Endothelial cell (in vitro differentiated cells): ENCODE measurements at regions not wholly inside any gene's neighbourhood (a gene's known extent, or its start where the extent isn't known, plus 50 kb on each side); places are given as distances from the start of the nearest gene placed in this dataset.

Experiments
- DNase-seq: peaks from one replicate; pipeline ENCODE4 v3.0.0; 2021; ENCODE audit warnings: low spot score
- H3K27ac Mint-ChIP-seq: one replicate; pipeline ENCODE4 v1.8.0; 2021; ENCODE audit warnings: mixed read lengths, inconsistent platforms; ENCODE audit not compliant: unreplicated experiment
- H3K27me3 Mint-ChIP-seq: one replicate; pipeline ENCODE4 v1.8.0; 2021; ENCODE audit warnings: mild to moderate bottlenecking, moderate library complexity, mixed read lengths, inconsistent platforms; ENCODE audit not compliant: unreplicated experiment
- H3K36me3 Mint-ChIP-seq: one replicate; pipeline ENCODE4 v1.8.0; 2021; ENCODE audit warnings: mild to moderate bottlenecking, low read depth, mixed read lengths, inconsistent platforms; ENCODE audit not compliant: unreplicated experiment
- H3K4me1 Mint-ChIP-seq: one replicate; pipeline ENCODE4 v1.8.0; 2021; ENCODE audit warnings: mild to moderate bottlenecking, mixed read lengths, inconsistent platforms; ENCODE audit not compliant: unreplicated experiment
- H3K4me3 Mint-ChIP-seq: one replicate; pipeline ENCODE4 v1.8.0; 2021; ENCODE audit warnings: mild to moderate bottlenecking, mixed read lengths, inconsistent platforms; ENCODE audit not compliant: unreplicated experiment
- H3K9me3 Mint-ChIP-seq: one replicate; pipeline ENCODE4 v1.8.0; 2021; ENCODE audit warnings: mixed read lengths, inconsistent platforms; ENCODE audit not compliant: unreplicated experiment
- CTCF ChIP-seq: fragments of 200-600 bp; sonication (generic); IDR thresholded peaks from one replicate; pipeline ENCODE4 v1.5.0; 2021; ENCODE audit warnings: antibody characterized with exemption; ENCODE audit not compliant: unreplicated experiment

GRCh38 chr5:17888155-17888554 is 253.9 kb downstream of the TAF11L14 start:
- Mint-ChIP-seq H3K27me3 (peaks cover 1% of the 10 kb centered on the region), H3K27ac (no peak overlapping the region), H3K4me3 (no peak overlapping the region), H3K36me3 (no peaks in the 10 kb centered on the region), H3K9me3 (no peaks in the 10 kb centered on the region), H3K4me1 (no peaks in the 10 kb centered on the region)
- TF ChIP-seq CTCF = no peak
- no peak for DNase-seq

GRCh38 chr5:17890501-17890900 is 256.2 kb downstream of the TAF11L14 start:
- H3K4me3 Mint-ChIP-seq = no peak overlapping the region
- H3K27me3 Mint-ChIP-seq = peaks cover 1% of the 10 kb centered on the region
- H3K9me3 Mint-ChIP-seq = no peaks in the 10 kb centered on the region
- no peaks in the 10 kb centered on the region for H3K4me1 Mint-ChIP-seq
- H3K36me3 Mint-ChIP-seq = no peaks in the 10 kb centered on the region
- no peak for DNase-seq
- H3K27ac Mint-ChIP-seq = no peak overlapping the region
- no peak for TF ChIP-seq CTCF

- no peak for DNase-seq
- Mint-ChIP-seq H3K4me1 (no peaks in the 10 kb centered on the region), H3K27ac (no peak overlapping the region), H3K36me3 (no peaks in the 10 kb centered on the region), H3K4me3 (no peak overlapping the region), H3K27me3 (peaks cover 1% of the 10 kb centered on the region), H3K9me3 (no peaks in the 10 kb centered on the region)
- no peak for TF ChIP-seq CTCF
Measured at GRCh38 chr5:17891881-17892280, 257.6 kb downstream of the TAF11L14 start.

GRCh38 chr5:17893026-17893635 is 258.9 kb downstream of the TAF11L14 start:
- Mint-ChIP-seq H3K36me3 (no peaks in the 10 kb centered on the region), H3K4me1 (no peaks in the 10 kb centered on the region), H3K4me3 (no peak overlapping the region), H3K27me3 (peaks cover under 1% of the 10 kb centered on the region), H3K27ac (no peak overlapping the region), H3K9me3 (no peaks in the 10 kb centered on the region)
- no peak for DNase-seq
- no peak for TF ChIP-seq CTCF

GRCh38 chr5:17895288-17896033 is 261.2 kb downstream of the TAF11L14 start:
- H3K4me3 Mint-ChIP-seq = no peak overlapping the region
- no peak for TF ChIP-seq CTCF
- no peaks in the 10 kb centered on the region for H3K27me3 Mint-ChIP-seq
- DNase-seq = no peak
- no peaks in the 10 kb centered on the region for H3K4me1 Mint-ChIP-seq
- H3K36me3 Mint-ChIP-seq = no peaks in the 10 kb centered on the region
- no peaks in the 10 kb centered on the region for H3K9me3 Mint-ChIP-seq
- H3K27ac Mint-ChIP-seq = no peak overlapping the region
